Esophagus squamous epithelium (tissue), 4 donors: ENCODE measurements at regions not wholly inside any gene's neighbourhood (a gene's known extent, or its start where the extent isn't known, plus 50 kb on each side); places are given as distances from the start of the nearest gene placed in this dataset.

Experiments used
- CTCF ChIP-seq, 6 experiments: fragments of 450-650 bp in 4 of 6; fragments of 200-600 bp in 2 of 6; sonication (generic) in 2 of 6; IDR thresholded peaks; one replicate each; pipeline ENCODE4 v1.5.1; 2016 to 2019; ENCODE audit warnings: antibody characterized with exemption in 6 of 6, mild to moderate bottlenecking in 4 of 6, moderate library complexity in 4 of 6
- POLR2A ChIP-seq, 4 donors: fragments of 450-650 bp; IDR thresholded peaks; one replicate each; pipeline ENCODE4 v1.6.1; 2017; ENCODE audit warnings: antibody characterized with exemption in 4 of 4, mild to moderate bottlenecking in 4 of 4, moderate library complexity in 3 of 4

- no peak for TF ChIP-seq CTCF (IDR thresholded peaks at IDR 0.05)
- TF ChIP-seq POLR2A (IDR thresholded peaks at IDR 0.05): no peak
Observed at GRCh38 chr1:101290922-101291561, 54.2 kb downstream of the S1PR1 start.
